ENCODE measurements at regions not wholly inside any gene's neighbourhood (a gene's known extent, or its start where the extent isn't known, plus 50 kb on each side); places are given as distances from the start of the nearest gene placed in this dataset.

DNA sequence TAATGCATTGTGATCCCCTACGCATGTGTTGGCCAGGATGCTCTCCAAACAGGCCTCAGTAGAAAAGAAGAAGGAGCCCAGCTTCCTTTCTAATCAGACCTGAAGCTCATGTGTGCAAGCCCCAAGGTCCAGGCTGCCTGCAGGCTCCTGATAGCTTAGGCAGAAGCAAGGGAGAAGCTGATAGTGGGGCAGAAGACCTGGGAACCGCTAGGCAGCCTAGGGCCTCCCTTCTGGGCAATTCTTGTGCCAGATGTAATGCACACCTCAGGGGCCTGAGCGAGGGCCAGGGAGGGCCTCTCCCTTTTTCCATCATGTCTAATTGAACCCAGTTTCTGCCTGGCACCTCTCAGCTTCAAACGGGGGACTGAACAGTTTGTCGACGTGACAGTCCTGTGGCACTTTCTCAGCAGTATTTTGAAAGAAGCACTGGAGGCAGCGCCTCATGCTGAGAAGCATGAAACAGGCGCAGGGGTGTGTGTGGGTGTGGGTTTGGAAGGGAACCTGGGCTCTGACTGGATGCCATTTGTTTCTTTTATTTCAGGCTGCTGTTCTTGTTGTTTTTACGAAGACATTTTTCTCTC, 212.8 kb downstream of the PIK3R1 start:
- TF ChIP-seq, protein P1, sequence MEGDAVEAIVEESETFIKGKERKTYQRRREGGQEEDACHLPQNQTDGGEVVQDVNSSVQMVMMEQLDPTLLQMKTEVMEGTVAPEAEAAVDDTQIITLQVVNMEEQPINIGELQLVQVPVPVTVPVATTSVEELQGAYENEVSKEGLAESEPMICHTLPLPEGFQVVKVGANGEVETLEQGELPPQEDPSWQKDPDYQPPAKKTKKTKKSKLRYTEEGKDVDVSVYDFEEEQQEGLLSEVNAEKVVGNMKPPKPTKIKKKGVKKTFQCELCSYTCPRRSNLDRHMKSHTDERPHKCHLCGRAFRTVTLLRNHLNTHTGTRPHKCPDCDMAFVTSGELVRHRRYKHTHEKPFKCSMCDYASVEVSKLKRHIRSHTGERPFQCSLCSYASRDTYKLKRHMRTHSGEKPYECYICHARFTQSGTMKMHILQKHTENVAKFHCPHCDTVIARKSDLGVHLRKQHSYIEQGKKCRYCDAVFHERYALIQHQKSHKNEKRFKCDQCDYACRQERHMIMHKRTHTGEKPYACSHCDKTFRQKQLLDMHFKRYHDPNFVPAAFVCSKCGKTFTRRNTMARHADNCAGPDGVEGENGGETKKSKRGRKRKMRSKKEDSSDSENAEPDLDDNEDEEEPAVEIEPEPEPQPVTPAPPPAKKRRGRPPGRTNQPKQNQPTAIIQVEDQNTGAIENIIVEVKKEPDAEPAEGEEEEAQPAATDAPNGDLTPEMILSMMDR (conservative IDR thresholded peaks at IDR 0.05; ENCODE audit: low read depth, low read length), result no peak
- TF ChIP-seq EZH2 (IDR thresholded peaks at IDR 0.05; ENCODE audit: borderline replicate concordance, low read depth, low read length, poor library complexity, severe bottlenecking), result no peak

All from A673 (cell line).